ENCODE measurements at regions not wholly inside any gene's neighbourhood (a gene's known extent, or its start where the extent isn't known, plus 50 kb on each side); places are given as distances from the start of the nearest gene placed in this dataset.
A peak's percentile ranks its signal among the peaks of the same experiment; 100 is the strongest.
"Not testable (repeated sequence)": the region's sequence is repeated elsewhere in the genome, so short reads cannot be mapped to it uniquely, and the experiment has no call there.

DNA sequence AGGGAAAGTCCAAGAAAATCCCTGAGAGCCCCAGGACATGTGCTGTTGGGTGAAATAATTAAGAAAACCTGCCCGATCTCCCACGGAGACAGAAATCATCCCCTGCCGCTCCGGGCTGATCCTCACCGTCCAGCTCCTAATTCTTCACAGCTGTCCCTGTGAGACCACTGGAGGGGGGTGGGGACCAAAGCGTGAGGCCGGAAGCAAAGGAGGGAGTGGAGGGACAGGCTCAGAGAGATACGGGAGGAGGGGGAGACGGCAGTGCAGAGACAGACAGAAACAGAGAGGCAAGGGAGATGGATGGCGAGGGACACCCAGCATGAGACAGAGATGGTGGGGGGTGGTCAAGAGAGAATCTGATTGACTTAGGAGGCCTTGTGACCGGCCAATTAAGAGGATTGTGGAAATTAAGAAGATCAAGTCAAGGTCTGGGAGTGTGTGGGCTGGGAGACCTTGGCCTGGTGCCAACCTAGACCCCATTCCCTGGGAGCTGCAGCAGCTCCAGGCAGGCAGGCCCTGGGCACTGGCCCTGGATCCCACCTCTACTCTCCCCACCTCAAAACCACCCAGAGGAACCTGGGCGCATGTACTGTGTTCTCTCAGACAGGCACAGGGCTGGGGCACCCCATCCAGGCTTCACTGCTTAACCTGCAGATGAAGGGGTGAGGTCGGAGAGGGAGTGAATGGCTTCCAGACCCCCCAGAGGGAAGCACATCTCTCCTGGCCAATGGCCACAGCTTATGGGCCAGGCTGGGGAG, 113.2 kb upstream of the ALDH1A3 start:
- DNase-seq (ENCODE audit: low read depth in 2 of 2) = peak; percentile 81 to 83

DNA sequence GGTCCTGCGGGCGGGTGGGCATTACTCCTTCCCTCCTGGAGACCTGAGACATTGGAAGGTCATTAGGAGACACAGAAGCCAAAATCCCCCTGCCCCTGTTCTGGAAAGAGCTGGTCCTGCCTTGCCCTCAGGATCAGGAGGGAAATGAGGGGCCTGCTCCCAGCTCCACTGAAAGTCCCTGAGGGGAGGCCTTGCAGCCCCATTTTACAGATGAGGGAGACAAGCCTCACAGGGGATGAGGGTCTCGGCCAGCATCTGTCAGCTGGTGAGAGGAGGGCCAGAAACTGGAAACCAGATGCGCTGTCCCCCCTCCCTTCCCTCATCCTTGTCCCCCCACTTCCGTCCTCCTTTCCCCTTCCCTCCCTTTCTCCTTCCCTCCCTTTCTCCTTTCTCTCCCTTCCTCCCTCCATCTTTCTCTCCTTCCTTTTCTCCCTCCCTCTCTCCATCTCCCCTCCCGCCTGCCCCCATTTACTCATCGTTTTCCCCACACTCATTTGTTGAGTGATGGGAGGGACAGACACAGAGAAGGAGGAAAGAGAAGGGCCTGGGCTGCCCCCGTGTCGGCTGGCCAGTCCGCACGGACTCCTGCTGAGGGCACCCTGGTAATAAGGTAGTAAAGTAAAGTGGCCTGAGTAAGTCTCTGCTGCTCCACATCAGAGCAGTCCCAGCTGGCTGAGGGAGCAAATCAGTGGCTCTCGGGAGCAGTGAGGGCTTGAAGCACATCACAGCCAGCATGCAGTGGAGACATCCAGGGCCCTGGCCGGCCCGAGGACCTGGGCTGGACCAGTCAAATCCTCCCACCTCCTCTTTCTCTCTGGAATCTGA, 112.4 kb upstream of the ALDH1A3 start:
- DNase-seq (ENCODE audit: low read depth in 2 of 2) = no peak

DNA sequence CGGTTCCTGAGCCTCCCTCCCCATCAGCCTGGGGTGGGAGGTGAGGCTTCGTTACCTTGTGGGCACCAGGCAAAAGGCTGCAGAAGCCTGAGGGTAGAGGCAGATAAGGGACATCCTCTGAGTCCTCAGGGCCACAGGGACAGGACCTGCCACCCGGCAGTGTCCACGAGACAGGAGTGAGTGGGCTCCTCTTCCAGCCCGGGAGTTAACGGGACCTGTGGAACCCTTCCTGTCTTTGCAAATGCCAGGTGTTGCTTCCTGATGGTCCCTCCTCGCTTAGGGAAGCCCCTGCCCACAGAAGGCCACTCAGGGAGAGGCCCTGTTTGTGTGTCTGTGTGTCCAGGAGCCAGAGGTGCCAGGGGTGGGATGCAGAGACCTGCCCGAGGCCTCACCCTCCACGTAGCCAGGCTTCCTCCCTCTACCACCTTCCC, 111.1 kb upstream of the ALDH1A3 start:
- DNase-seq (ENCODE audit: low read depth in 2 of 2) = no peak

- DNase-seq (ENCODE audit: low read depth in 2 of 2) = no peak
These were observed 110.3 kb upstream of the ALDH1A3 start for GRCh38 chr15:100769043-100769974.

GRCh38 chr15:100769975-100770340, 109.7 kb upstream of the ALDH1A3 start:
- DNase-seq (ENCODE audit: low read depth in 2 of 2) = no peak

DNA sequence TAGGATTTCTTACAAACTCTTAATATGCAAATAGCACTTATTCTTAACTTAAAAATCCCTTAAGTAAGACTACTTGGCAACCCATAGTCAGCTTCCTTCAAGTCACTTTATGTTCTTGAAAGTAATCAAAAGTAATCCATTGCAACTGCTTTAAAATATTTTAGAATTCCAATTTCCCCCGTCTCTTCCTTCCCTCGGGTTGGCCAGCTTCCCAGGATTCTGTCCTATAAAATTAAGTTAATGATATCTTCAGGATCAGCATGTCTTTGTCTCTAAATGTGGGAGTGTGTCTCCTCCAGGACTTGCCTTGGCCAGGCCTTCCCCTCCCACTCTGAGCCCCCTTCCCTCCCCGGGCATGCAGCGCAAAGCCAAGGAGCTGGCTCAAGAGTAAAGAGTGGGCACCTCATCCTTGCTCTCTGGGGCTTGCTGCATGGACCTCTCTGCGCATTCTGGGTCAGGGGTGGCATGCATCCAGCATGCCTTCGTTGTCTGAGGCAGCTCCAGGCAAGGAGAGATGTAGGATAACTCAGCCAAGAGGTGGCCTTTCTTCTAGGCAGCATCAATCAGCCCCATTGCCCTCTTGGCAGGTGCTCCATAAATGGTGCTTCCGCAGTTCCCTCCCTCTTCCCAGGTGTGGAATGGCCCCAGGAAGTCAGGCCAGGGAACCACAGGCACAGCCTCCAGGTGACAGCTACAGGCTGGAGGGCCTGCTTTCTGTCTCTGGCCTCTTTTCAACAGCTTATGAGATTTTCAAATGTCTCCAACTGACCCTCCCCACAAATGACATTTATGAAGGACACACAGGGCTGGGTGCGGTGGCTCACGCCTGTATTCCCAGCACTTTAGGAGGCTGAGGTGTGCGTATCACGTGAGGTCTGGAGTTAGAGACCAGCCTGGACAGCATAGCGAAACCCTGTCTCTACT, 108.7 kb upstream of the ALDH1A3 start:
- DNase-seq (ENCODE audit: low read depth in 2 of 2) = no peak

DNA sequence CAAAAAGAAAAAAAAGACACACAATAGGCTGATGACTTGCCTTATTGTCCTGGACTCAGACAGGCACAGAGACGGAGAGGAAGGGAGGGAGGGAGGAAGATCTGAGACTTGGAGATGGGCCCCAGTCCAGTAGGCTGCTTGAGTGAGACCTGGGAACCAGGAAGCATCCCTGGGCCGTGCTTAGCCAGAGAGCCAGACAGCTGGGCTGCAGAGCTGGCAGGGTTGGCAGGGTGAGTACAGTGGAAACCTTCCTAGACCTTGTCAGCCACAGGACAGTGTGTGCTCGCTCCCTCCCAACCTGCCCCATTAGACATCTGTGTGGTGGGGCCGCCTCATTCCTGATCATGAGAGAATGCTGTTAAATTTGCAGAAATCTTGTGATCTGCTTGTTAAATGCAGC, 107.9 kb upstream of the ALDH1A3 start:
- DNase-seq (ENCODE audit: low read depth in 2 of 2) = no peak

DNA sequence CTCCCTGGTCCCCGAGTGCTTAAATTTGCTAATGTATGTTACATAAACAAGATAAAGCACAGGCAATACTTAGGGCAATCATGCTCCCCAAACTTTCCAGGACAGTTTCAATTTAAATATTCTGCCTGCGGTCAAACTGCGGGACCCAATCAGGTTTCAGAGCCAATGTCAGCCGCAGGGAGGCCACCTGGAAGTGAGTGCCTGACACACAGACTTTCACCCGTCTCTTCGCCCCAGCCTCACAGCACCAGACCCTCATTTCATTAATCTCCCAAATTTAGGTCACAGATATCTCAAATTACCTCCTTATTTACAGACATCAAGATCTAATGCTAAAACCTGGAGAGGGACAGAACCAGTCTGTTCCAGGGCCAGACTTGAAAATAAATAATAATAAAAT, 107.2 kb upstream of the ALDH1A3 start:
- DNase-seq (ENCODE audit: low read depth in 2 of 2) = no peak

GRCh38 chr15:100772892-100773520, 106.6 kb upstream of the ALDH1A3 start:
- no peak for DNase-seq (ENCODE audit: low read depth in 2 of 2)

- not testable (repeated sequence) for DNase-seq (ENCODE audit: low read depth in 2 of 2)
These were observed 105.6 kb upstream of the ALDH1A3 start for GRCh38 chr15:100774044-100774443.

DNA sequence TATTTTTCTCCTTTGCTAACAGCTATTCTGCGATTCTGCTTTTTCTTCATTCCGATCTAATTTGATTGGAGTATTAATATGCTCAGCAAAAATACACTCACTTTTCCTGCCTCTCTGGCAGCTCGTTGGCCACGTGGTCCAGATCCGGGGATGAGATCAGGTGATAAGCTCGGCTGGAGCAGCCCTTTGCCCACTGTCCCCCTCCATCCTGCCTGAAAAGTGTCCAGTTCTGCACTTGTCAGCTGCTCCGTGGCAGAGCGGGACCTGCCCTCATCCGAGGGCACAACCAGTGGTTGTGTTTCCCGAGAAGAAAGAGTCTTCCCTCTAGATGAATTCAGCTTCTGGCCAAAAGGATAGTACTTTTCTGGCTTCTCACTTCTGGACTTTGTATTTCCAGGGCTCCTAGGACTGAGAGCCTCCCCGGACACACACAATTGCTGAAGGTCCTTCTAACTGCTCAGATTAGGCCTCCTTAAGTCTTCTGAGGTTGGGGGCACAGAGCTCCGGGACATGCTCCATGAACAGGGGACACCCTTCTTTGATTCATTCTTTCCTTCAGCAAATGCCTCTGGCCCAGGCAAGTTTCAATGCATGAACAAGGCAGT, 103.9 kb upstream of the ALDH1A3 start:
- DNase-seq (ENCODE audit: low read depth in 2 of 2) = no peak

DNA sequence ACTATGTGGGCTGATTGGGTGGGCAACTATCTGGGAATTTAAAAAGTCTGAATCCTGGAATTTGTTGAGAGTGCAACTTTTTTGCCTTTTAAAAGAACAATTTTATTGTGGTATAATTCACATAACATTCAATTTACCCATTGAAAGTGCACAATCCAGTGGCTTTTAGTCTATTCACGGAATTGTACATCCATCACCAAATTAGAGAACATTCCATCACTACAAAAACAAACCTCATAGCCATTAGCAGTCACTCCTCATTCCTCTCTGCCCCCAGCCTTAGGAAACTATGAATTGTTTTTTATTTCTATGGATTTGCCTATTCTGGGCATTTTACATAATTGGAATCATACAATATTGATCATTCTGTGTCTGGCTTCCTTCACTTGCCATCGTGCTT, 101.8 kb upstream of the ALDH1A3 start:
- peak in 1 of 2 experiments; percentile 21 for DNase-seq (ENCODE audit: low read depth in 2 of 2)

DNA sequence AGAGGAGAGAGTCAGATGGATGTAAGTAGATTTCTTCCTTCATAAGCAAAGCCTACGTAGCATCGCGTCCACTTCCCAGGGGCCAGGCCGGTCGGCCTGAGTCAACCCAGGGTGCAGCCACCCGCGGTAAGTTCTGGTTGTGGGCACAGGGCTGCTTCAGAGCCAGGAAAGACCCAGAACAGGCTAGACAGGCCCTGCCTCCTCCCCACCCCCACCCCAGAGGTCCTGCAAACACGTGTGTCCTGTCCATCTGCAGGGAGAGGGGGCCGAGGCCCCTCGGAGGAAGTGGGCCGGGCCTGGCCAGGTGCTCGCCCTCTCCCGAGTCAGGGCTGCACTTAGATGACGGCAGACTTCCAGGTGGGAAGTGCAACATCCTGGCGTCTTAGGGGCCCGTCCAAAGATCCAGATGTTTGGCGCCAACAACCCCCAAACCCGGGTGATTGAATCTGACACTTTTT, 100.8 kb upstream of the ALDH1A3 start:
- DNase-seq (ENCODE audit: low read depth in 2 of 2) = no peak

GRCh38 chr15:100779331-100780207, 100.1 kb upstream of the ALDH1A3 start:
- DNase-seq (ENCODE audit: low read depth in 2 of 2) = no peak

DNA sequence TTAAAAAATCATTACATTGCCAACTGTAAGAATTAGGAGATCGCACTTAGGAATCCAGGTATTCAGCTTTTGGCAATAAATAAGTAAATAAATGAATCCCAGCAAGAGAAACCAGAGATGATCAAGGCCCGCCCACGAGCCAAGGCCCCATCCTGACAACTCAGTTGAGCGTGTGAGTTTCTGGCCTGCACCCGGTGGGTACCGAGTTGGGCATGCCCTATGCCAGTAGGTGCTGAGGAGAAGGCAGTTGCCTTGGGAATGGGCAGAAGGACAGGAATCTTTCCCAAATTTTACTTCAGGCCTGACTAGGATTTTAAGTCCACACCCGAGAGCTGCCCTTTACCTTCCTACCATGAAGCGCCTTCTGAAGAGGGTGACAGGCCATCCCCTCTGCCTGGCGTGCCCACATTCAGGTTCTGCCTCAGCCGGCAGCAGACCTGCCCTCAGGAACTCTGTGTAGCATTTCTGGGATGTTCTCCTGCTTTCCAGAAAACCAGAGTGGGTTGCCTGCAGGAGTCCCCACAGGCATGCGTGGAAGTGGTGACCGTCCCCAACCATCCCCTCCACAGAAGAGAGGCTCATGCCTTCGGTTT, 99.3 kb upstream of the ALDH1A3 start:
- DNase-seq (ENCODE audit: low read depth in 2 of 2) = no peak

DNA sequence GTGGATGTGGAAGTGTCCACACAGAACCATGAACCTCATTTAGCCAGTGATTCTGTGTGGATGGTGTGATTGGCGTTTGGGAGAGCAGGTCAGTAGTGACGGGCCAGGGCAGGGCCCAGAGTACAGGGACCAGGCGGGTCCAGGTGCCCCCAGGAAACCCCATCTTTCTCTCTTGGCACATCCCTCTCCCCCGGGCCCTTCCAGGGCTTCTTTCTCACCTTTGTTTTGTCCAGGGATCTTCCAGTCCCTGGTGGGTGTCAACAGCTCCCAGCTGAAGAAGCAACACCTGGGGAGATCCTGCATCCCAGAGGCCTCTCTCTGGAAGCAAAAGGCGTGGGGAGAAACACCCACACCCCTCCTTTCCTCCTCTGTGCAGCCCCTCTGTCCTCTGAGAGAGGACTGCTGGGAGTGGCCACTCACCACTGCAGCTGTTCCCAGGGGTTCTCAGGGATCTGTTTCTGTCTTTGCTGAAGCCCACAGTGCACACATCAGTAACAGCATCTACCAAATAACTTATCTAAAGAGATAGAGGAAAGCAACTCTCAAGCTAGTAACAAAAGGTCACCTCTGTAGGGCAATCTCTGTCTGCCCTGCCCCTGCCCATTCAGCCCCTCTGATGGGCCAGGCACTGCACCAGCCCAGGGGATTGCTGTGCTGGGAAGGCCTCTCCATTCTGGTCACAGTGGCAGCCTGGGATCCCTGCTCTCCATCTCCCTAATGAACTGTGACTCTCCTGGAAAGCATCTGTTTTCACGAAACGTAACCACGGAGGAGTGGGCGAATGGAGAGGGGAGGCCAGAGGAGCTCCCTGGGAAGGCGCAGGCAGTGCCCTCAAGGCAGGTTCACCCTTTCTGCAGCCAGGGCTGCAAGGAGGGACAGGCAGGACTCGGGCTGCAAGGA, 98.3 kb upstream of the ALDH1A3 start:
- DNase-seq (ENCODE audit: low read depth in 2 of 2) = no peak

GRCh38 chr15:100781961-100782530, 97.6 kb upstream of the ALDH1A3 start:
- DNase-seq (ENCODE audit: low read depth in 2 of 2) = no peak
